Embryonic facial prominence (tissue), 1 donor: ENCODE measurements at regions not wholly inside any gene's neighbourhood (a gene's known extent, or its start where the extent isn't known, plus 50 kb on each side); places are given as distances from the start of the nearest gene placed in this dataset.

Experiments used
- DNase-seq: peaks from one replicate; pipeline ENCODE4 v3.0.0-alpha.2; 2016; ENCODE audit errors: extremely low spot score

DNA sequence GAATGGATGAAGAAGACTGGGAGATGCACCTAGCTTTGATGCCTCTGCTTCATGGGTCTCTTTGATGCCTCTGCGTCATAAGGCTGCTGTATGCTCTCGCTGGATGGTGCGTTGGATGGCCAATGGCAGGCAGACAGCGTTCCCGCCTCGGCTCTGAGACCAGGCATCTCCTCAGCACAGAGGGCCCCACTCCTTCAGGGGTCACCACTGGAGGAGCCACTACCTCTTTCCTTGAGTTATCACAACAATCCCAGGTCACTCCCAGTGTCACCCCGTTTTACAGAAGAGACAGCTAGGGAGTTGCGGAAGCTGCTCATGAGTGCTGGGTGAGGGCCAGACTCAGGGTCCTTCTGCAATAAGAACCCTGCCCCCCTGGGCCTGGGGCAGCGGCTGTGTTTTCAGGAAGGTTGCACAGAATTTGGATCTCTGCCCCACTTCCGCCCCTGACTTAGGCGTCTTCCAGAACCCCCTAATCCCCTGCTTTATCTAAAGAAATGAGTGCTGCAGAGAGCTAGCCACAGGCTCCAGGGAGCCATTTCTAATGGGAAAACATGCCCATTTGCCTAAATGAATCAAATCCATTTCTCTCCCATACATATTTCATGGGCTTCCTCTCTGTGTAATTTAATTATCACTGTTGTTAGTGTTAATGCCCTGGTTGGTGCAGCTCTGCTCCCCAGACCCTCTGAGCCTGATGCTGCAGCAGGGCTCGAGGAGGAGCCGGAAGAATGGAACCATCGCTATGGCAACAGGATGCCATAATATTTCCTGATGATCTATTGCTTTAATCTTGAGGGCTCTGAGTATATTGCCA lies 131.8 kb upstream of the HS6ST1 start:
- DNase-seq: no peak

DNA sequence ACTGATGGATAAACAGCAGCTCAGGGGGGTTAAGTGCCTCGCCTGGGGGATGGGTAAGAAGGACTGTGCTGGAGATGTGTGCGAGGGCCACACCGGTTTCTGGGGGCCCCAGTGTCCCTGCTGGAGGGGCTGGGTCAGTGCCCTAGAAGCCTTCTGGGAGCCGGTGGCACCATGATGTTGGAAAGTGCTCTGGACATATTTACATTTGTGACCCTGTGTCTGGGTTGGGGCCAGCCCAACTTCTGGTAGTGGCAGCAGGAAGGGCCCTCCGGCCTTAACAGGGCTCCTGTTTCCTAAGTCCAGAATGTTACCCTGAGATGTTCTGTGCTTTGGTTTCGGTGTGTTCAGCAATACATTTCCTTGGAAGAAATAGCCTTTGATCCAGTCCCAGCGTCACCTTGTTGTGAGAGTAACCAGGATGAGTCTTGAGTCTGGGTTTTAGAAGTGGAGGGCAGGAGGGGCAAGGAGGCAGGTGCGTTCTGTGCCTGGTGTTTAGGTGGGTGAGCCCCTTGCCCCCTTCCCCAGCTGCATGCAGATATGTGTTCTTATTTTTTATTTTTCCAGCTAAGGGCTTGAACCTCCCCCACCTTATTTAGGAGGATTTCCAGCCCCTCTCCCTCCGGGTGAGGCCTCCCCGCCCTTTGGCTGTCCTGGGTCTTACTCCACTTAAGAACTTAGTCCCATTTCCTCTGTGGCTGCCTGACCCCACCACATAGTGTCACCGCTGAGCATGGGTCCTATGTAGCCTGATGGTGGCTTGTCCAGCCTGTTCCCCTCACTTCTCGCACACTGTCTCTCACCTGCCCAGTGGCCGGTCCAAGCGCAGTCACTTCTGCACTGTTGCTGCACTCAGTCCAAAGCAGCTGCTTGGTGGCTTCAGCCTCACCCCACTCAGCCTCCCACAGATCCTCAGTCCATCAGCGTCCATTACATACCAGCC lies 132.7 kb upstream of the HS6ST1 start:
- DNase-seq: no peak

DNA sequence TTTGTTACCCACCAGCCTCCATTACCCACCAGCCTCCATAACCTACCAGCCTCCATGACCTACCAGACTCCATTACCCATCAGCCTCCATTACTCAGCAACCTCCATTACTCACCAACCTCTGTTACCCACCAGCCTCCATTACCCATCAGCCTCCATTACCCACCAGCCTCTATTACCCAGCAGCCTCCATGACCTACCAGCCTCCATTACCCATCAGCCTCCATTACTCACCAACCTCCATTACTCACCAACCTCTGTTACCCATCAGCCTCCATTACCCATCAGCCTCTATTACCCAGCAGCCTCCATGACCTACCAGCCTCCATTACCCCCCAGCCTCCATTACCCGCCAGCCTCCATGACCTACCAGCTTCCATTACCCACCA lies 133.3 kb upstream of the HS6ST1 start:
- no peak for DNase-seq

DNA sequence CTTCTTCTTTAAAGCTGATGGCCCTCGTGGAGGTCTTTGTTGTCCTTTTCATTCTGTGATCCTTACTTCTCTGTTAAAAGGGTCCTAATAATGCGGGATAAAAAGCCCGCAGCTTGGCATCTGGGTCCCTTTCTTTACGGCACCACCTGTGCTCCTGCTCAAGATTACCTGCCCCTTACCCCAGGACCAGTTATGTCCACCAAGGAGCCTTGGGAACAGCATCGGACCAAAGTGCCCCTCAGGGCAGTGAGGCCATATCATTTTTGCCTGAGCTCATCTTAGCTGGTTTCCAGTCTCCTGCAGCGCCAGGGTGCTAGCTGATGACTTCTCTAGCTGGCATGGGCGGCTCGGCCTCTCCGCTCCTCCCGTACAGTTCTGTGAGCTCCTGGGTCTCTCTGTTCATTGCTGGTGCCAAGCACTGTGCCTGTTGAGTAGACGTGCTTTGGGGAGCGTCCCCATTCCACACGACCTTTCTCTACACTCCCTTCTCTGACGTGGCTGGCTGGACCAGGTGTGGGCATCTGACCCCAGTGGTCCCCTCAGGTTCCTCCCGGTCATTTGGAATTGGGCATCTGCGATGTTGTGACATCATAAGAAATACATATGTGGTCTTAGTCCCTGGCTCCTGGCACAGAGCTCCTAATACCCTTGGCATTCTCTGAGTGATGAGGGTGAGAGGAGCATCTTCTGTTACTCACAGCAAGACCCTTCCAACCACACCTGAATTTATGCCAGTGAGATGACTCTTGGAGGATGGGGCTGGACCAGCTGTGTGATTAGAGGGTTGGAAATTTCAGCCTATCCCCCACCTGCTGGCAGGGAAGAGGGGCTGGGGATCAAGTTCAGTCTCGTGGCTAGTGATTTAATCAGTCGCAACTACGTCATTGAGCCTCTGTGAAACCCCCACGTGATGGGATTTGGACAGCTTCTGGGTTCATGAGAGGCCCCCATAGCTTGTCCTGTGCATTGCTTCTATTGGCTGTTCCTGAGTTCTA lies 134.2 kb upstream of the HS6ST1 start:
- DNase-seq: no peak

DNA sequence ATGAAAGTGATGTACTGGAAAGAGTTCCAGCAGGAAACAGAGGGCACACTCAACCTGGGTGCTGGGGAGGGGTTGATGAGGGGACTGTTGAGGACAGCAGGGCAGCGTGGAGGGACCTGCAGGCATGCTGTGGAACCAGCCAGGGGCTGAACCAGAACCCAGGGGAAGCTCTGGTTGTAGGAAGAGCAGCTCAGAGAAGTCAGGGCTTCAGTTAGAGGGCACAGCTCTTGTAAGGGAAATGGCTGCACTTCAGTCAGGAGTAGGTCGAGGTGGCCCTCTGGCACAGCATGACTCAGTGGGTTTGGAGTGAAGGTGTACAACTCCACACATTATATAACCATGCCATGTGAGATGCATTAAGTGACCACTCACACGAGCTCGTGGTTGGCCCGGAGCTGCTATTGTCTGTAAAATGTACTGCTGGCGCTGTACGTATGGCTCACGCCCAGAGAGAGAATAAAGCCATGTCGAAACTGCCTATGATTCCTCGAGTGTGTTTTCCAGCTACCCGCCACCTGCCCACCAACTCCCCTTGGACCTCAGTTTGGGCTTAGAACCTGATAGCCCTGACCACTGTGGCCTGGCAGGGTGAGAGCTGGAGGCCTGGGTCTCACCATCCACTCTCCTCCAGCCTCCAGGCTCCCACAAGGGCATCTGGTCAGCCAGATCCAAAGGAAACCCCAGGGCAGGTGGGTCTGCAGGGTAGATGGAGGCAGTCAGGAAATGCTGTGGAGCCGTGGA lies 136.5 kb upstream of the HS6ST1 start:
- no peak for DNase-seq

DNA sequence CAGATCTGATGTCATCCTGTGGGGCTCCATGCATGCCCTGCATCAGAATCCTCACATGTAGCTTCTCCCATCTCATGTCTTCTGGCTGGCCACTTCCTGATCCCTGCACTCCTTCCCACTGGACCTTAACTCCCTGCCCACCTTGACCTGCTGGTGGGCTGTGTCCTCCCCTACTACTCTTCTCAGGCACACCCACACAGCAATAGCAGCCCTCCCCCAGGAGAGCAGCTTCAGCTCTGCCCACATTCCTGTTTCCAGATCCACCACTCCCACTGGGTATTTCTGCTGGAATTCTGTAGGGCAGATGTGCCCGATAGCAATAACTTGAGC lies 137.0 kb upstream of the HS6ST1 start:
- DNase-seq: no peak

DNA sequence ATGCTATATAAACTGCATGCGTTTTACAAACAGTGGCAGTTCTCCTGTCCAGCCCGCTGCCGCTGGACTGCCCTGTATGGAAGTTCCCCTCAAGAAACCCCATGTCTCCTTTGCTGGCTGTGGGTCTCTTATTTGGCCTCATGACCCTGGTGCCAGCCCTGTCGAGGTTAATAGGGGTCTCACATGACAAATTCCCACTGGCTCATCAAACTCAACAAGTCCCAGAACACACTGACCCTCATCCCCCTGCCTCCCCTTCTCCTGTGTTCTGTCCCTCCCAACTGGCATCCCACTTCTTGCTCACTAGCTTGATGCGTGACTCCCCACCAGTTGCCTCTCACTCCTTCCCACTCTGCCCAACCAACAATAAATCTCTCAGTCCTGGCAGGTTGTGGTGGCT lies 137.6 kb upstream of the HS6ST1 start:
- no peak for DNase-seq

DNA sequence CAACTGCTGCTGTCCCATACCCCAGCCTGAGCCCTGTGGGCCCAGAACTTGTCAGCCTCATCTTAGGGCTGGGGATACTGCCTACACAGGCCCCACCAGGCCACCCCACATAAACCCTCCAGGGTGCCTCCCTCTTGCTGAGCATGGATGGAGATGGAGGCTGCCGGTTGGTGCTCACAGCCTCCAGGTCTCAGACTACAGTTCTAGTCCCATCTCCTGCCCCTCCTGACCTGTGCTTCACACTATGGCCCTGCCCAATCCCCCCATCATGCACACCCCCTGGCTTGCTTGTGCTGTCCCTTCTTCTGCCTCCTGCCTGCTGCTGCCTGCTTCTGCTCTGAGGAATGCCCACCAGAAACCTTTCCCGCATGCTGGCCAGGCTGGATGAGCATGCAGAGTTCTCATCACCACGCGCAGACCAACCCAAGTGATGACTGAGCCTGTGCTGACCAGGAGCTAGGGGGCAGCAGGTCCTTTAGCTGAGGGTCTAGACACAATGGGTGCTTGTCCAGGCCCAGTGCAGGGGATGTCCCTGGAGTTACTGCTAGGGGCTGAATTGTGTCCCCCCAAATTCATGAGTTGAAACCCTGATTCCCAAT lies 138.4 kb upstream of the HS6ST1 start:
- no peak for DNase-seq

DNA sequence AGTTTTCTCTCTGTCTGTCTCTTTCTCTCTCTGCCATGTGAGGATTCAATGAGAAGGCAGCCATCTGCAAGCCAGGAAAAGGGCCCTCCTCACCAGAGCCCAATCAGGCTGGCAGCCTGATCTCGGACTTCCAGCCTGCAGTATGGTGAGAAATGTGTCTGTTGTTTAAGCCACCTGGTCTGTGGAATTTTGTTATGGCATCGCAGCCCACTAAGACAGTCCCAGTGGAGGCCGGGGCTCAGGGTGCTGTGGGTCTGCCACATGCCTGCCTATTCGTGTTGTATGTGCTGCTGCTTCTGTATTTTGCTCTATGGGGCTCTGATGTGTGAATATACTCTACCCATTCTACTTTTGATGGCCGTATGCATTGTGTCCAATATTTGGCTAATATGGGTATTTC lies 139.0 kb upstream of the HS6ST1 start:
- no peak for DNase-seq

DNA sequence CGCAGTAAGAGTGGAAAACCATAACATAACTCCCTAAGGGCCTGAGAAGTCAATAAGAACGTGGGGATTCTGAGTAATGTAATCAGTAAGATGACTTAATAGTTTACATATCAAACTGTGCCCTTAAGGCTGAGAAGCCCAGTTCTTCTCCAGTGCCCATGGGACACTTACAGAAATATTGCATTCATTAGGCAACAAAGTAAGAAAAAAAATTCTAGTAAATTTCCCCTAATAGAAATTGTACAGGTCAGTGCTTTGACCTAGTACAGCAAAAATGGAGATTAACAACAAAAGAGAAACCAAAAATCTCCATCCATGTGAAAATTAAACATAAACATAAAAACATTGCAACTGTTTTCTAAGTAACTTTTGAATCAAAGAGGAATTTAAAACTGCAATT lies 139.8 kb upstream of the HS6ST1 start:
- DNase-seq: no peak

DNA sequence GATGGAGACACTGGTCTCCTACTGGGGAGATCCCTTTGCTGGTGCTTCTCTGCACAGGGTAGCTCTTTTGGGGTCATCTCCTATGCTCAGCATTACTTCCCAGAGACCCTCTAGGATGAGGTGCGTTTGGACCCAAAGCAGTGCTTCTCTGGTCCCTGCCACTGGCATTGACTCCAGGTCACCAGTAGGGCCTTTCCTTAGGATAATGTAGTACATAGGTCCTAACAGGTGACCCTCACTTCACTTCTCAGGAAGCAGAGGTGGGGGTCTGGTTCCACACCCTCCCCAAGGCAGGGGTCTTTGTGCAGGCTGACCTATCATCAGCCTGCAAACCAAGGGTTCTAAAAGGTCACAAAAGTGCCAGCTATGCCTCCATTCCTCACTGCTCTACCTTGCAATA lies 145.8 kb upstream of the HS6ST1 start:
- no peak for DNase-seq

DNA sequence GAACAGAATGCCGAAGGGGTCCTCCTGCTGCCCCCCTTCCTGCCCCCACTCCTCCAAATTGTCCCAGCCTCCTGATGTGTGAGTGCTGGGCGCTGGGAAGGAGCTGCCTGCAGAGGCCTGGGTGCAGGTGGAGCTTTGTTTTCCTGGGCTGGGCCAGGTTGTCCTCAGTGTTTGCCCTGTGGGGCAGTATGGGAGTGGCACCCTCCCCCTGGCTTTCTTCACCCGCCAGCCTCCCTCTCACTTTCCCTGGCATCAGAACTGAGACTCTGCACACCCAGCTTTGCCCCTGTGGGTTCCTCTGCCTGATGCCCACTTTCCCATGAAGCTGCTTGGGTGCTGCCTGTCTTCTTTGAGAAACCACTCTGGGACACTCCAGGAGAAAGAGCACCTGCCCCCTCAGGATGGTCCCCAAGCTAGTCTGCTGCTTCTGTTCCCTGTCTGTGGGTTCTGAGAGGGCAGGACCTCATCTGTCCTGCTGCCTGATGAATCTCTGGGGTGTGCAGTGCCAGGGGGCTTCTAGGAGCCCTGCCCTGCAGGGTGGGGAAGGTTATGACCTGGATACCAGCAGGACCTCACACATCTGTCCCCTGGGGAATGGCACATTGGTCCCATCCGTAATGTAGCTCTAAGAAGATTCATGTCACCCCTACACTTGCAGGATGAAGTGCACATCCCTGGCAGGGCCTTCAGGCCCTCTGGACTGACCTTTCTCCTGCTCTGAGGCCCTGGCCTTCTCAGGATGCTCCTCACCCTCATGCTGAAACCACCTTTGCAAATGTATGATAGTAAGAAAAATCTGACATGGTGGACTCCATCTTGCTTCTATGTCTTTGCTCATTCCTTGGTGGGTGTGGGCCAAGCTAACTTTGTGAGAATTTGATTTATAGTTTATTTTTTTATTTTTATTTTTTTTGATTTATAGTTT lies 146.8 kb upstream of the HS6ST1 start:
- no peak for DNase-seq

DNA sequence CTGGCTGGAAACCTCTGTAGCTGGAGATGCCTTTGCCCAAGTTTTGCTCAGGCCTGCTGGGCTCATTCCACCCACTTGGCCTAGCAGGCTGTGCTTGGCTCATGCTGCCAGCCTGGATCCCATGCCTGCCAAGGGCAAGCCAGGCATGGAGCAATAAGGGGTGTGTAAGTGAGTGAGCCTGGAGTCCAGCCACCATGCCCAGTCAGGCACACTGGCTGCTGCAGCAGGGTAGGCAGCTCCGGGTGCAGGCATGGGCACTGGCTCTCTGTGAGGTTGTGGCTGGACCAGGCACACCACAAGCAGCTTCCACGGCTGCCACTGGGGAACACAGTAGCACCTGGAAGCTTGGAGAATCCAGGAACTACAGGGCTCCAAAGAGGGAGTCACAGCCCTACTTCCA lies 147.7 kb upstream of the HS6ST1 start:
- no peak for DNase-seq

DNA sequence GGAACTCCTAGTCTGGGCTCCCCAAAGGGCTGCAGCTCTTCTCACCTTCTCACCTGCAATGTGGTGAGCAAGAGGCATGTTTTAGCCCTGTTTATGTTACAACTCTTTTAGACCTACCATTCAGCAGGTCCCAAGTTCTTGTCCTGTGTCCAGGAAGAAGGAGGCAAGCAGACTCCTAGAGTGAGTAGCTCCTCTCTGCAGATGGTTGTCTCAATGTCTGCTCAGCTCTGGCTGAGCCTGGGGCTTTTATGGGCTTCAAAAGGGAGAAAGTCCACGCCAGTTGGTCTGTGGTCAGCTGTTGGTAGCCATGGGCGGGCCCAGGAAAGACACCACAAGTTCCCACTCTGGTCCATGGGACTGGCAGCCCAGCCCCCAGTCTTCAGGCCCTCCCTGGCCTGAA lies 148.1 kb upstream of the HS6ST1 start:
- DNase-seq: no peak

DNA sequence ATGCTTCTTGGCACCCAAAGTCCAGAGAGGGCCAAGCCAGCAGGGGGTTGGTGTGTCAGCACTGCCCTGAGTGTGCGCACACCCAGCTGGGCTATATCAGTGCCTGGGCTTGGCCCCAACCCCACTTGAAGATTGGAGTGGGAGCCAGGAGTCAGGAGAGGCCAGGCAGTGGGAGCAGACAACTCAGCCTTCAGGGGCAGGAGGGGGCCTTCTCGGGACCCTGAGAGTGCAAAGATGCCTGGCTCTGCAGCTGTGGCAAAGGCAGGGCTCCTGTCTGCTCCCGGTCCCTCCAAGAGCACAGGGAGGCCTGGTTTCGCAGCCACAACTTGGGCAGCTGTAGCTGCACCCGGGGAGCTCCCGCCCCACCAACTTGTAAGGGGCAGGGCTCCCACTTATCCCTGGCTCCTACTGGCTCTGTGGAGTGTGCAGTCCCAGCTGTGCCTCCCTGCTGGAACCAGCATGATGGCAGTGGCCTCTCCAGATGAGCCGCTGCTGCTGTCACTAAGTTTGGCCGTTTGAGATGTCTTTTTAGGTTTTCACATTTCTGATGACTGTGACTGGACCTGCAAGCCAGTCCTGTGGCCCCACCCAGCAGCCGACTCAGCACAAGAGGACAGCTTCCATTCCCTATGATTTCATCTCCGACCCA lies 148.8 kb upstream of the HS6ST1 start:
- DNase-seq: no peak

DNA sequence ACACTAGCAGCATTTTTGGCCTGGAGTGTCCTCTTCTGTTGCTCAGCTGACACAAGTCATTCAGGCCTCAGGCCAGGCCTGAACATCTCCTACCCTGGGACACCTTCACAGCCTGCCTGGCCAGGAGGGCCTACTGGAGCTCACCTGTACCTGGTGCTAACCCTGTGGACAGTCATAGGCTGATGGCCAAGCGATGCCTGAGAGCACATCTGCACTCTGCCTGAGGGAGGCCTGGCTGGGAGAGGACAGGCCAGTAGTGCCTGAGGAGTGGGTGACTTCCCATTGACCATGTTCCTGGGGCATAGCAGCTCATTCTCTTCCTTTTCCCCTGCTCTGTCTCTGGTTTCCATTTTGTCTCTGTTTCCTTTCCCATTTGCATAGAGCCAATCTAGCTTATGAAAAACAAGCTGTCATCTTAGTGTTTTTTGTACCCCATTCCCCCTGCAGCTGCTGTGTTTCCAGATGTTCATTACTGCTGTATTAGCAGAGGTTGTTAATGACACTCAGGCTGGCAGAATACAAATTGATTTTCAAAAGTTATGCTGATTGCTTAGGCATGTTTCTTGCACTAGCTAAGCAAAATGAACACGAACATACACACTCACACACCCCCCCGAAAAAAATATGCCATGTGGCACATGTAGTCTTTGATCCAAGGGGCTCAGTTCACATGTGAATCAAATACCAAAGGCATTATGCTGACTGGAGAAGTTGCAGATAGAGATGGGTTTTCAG lies 149.7 kb upstream of the HS6ST1 start:
- DNase-seq: no peak

DNA sequence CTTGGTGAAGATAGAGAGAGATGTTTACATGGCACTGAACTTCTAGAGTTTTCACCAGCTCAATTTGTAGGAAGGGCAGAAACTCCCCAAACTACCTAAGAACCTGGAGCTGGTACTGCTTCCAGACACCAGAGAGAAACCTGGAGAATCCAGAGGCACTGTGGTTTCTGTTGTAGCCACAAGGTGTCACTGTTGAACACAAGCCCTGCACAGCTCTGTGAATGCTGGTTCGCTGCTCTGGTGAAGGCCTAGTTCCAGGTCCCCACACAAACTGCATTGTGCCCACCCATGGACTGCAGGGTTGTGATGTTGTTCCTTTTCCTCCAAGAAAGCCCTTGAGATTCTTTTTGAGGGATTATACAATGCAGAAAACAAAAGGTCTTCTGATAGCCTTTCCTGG lies 150.5 kb upstream of the HS6ST1 start:
- DNase-seq: no peak

DNA sequence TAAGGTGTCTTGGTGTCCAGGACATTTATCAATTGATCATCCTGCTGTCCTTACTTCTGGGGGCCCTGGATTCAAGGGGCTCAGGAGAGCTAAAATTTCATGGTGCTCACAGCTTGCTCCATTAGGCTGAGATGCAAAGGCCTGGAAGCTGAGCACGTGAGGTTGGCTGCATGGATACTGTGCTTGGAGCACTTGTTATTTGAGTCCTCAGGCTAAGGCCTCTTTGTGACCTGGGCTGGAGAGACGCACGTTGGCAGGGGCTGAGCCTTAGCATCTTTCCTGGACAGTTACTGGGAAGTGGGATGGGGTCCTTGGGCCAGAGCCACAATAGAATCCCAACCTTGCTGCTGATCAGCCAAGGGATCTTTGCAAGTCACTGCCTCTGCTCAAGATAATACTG lies 151.2 kb upstream of the HS6ST1 start:
- DNase-seq: no peak

DNA sequence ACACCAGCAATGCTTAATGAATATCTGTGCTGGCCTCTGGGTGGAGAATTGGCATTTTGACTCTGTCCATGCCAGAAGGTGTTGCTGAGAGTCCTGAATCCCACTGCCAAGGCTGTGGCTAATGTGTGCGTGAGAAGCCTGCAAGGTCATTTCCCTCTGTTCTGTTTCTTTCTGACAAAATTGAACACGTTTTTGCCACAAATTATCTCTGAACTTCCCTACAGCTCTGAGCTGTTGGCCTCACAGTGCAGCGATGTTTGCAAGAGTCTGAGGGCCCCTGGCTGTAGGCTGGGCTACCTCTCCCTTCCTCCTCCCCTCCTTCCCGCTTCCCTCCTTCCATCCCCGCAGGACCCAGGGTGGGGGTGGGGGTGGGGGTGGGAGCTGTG lies 154.1 kb upstream of the HS6ST1 start:
- DNase-seq: no peak
